ENCODE measurements at regions not wholly inside any gene's neighbourhood (a gene's known extent, or its start where the extent isn't known, plus 50 kb on each side); places are given as distances from the start of the nearest gene placed in this dataset.

- Histone ChIP-seq H3K4me2 (ENCODE audit: low read length) (no peak overlapping the region), H3K27ac (ENCODE audit: low read depth, low read length, poor library complexity, severe bottlenecking) (no peak overlapping the region), H2AFZ (ENCODE audit: low read length) (no peak overlapping the region), H3K4me1 (ENCODE audit: insufficient read depth, low read length, poor library complexity, severe bottlenecking) (no peaks in the 10 kb centered on the region), H3K9me2 (ENCODE audit: insufficient read depth, low read length) (no peaks in the 10 kb centered on the region), H3K4me3 (ENCODE audit: low read depth, low read length, poor library complexity, severe bottlenecking) (no peak overlapping the region), H3K79me2 (ENCODE audit: insufficient read depth, low read depth, low read length) (no peaks in the 10 kb centered on the region), H3K9me3 (ENCODE audit: low read length) (no peaks in the 10 kb centered on the region), H3K36me3 (ENCODE audit: insufficient read depth, low read length) (no peaks in the 10 kb centered on the region), H4K20me1 (ENCODE audit: insufficient read depth, low read length) (no peaks in the 10 kb centered on the region)
- DNase-seq (ENCODE audit: low spot score) = no peak
- intact Hi-C loops (cut with micrococcal nuclease; ENCODE audit: unreplicated experiment) = no loop called here
- ChIA-PET POLR2A (no interaction called here), CTCF (ENCODE audit: unreplicated experiment) (no interaction called here)
- TF ChIP-seq EZH2phosphoT487 (IDR thresholded peaks at IDR 0.05; ENCODE audit: borderline replicate concordance, low read depth, low read length) (no peak), CTCF (conservative IDR thresholded peaks at IDR 0.05; ENCODE audit: low read length) (no peak)
- no TSS peak for BruUV-seq (replicated peaks)
Observed at GRCh38 chr9:26266146-26266793, 588.0 kb upstream of the TUSC1 start.

DNA sequence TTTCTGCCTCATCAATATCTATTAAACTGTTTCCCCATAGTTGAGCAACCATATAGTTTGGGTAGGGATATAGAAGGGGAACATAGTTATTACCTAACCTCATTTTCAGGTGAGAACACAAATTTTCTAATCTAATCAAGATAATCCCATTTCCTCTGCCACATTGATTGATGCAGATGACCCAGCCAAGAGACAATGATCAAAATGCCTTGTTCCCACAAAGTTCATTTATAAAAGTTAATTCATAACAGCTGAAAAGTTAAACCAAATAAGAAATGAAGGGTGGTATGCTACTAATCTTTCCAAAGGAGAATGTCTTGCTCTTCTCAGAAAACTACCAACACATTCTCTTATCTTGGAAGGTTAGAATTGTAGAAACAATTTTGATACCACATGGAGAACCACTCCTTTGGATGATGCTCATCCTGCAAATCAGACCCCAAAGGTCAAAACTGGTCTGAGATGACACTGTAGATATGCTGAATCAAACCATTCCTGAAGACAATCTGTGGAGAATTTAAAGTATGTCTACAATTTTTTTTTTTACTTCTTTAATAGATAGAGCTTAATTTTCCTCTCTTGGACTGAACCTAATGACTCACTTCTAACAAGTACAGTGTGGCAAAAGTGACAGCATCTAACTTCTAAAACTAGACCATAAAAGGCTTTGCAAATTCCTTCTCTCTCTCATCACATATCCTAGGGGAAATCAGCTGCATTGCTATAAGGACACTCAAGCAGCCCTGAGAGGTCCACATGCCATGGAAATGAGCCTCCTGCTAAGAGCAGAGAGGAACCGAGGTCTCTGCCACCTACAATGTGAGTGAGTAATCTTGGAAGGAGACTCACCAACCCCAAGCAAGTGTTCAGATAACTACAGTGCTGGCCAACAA is 586.7 kb upstream of the TUSC1 start:
- Histone ChIP-seq H3K9me2 (ENCODE audit: insufficient read depth, low read length) (no peaks in the 10 kb centered on the region), H2AFZ (ENCODE audit: low read length) (no peak overlapping the region), H3K4me2 (ENCODE audit: low read length) (no peak overlapping the region), H4K20me1 (ENCODE audit: insufficient read depth, low read length) (no peaks in the 10 kb centered on the region), H3K4me3 (ENCODE audit: low read depth, low read length, poor library complexity, severe bottlenecking) (no peak overlapping the region), H3K36me3 (ENCODE audit: insufficient read depth, low read length) (no peaks in the 10 kb centered on the region), H3K79me2 (ENCODE audit: insufficient read depth, low read depth, low read length) (no peaks in the 10 kb centered on the region), H3K27ac (ENCODE audit: low read depth, low read length, poor library complexity, severe bottlenecking) (no peak overlapping the region), H3K9me3 (ENCODE audit: low read length) (no peaks in the 10 kb centered on the region), H3K4me1 (ENCODE audit: insufficient read depth, low read length, poor library complexity, severe bottlenecking) (no peaks in the 10 kb centered on the region)
- no TSS peak for BruUV-seq (replicated peaks)
- CTCF ChIA-PET (ENCODE audit: unreplicated experiment) = no interaction called here
- POLR2A ChIA-PET = no interaction called here
- TF ChIP-seq CTCF (conservative IDR thresholded peaks at IDR 0.05; ENCODE audit: low read length) = no peak
- no peak for TF ChIP-seq EZH2phosphoT487 (IDR thresholded peaks at IDR 0.05; ENCODE audit: borderline replicate concordance, low read depth, low read length)
- no peak for DNase-seq (ENCODE audit: low spot score)
- intact Hi-C loops (cut with micrococcal nuclease; ENCODE audit: unreplicated experiment) = no loop called here

DNA sequence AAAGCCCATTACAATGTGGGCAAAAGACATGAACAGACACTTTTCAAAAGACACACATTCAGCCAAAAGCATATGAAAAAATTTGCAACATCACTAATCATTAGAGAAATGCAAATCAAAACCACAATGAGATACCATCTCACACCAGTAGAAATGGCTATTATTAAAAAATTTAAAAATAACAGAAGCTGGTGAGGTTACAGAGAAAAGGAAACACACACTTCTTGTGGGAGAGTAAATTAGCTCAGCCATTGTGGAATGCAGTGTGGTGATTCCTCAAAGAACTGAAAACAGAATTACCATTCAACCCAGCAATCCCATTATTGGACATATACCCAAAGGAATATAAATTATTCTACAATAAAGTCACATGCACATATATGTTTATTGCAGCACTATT is 585.2 kb upstream of the TUSC1 start:
- H3K9me2 ChIP-seq (ENCODE audit: insufficient read depth, low read length) = no peaks in the 10 kb centered on the region
- no TSS peak for BruUV-seq (replicated peaks)
- ChIA-PET CTCF (ENCODE audit: unreplicated experiment) (no interaction called here), POLR2A (no interaction called here)
- H3K27ac ChIP-seq (ENCODE audit: low read depth, low read length, poor library complexity, severe bottlenecking) = no peak overlapping the region
- no peaks in the 10 kb centered on the region for H3K36me3 ChIP-seq (ENCODE audit: insufficient read depth, low read length)
- no peak for DNase-seq (ENCODE audit: low spot score)
- H3K79me2 ChIP-seq (ENCODE audit: insufficient read depth, low read depth, low read length) = no peaks in the 10 kb centered on the region
- no peaks in the 10 kb centered on the region for H3K4me1 ChIP-seq (ENCODE audit: insufficient read depth, low read length, poor library complexity, severe bottlenecking)
- H3K9me3 ChIP-seq (ENCODE audit: low read length) = no peaks in the 10 kb centered on the region
- no peaks in the 10 kb centered on the region for H4K20me1 ChIP-seq (ENCODE audit: insufficient read depth, low read length)
- no peak overlapping the region for H3K4me2 ChIP-seq (ENCODE audit: low read length)
- intact Hi-C loops (cut with micrococcal nuclease; ENCODE audit: unreplicated experiment) = no loop called here
- no peak overlapping the region for H3K4me3 ChIP-seq (ENCODE audit: low read depth, low read length, poor library complexity, severe bottlenecking)
- H2AFZ ChIP-seq (ENCODE audit: low read length) = no peak overlapping the region
- TF ChIP-seq CTCF (conservative IDR thresholded peaks at IDR 0.05; ENCODE audit: low read length) (no peak), EZH2phosphoT487 (IDR thresholded peaks at IDR 0.05; ENCODE audit: borderline replicate concordance, low read depth, low read length) (no peak)

Measured in OCI-LY7 (cell line).